Panc1 (cell line): ENCODE measurements at regions not wholly inside any gene's neighbourhood (a gene's known extent, or its start where the extent isn't known, plus 50 kb on each side); places are given as distances from the start of the nearest gene placed in this dataset.
A peak's percentile ranks its signal among the peaks of the same experiment; 100 is the strongest.

Experiments
- ATAC-seq: fragments of 200-7000 bp; cut with Tn5 transposase; 2 replicates; pipeline ENCODE4 v1.9.1; 2020; ENCODE audit warnings: mild to moderate bottlenecking, moderate library complexity
- BruUV-seq: library from RNA; stranded (reverse); fragments of 400-500 nt; replicated peaks from 2 replicates; lab custom pipeline; 2021; lab: Mats Ljungman, UMichigan
- CTCF ChIA-PET: fragments of 300-600 bp; sonication (Branson Sonifier 250); formaldehyde crosslinking; loops from one replicate; lab custom pipeline; 2022; ENCODE audit warnings: antibody characterized with exemption; lab: Charles Lee
- POLR2A ChIA-PET: fragments of 300-600 bp; sonication (Branson Sonifier 250); formaldehyde crosslinking; loops from one replicate; lab custom pipeline; 2022; ENCODE audit warnings: antibody characterized with exemption; lab: Charles Lee
- DNase-seq: peaks from one replicate; pipeline ENCODE4 v3.0.0-alpha.2; 2010; ENCODE audit warnings: low read depth, low spot score
- H3K27ac ChIP-seq: 2 replicates; pipeline ENCODE4 v1.5.1; 2011; ENCODE audit warnings: mild to moderate bottlenecking, low read length, inconsistent platforms
- H3K27me3 ChIP-seq: fragments of 200-500 bp; sonication (Bioruptor generic); 2 replicates; pipeline ENCODE4 v1.6.0; 2014; ENCODE audit warnings: low read length, inconsistent platforms; ENCODE audit not compliant: control insufficient read depth, insufficient read depth
- H3K36me3 ChIP-seq: fragments of 200-500 bp; sonication (Bioruptor generic); 2 replicates; pipeline ENCODE4 v1.5.1; 2014; ENCODE audit warnings: inconsistent platforms, mild to moderate bottlenecking, low read length, moderate library complexity; ENCODE audit not compliant: control insufficient read depth, insufficient read depth
- H3K4me1 ChIP-seq: 2 replicates; pipeline ENCODE4 v1.5.1; 2011; ENCODE audit warnings: inconsistent platforms, mild to moderate bottlenecking, low read length, moderate library complexity; ENCODE audit not compliant: control insufficient read depth, insufficient read depth
- H3K4me3 ChIP-seq, 2 experiments: 2 replicates each; pipeline ENCODE4 v1.5.1; 2011 to 2012; ENCODE audit warnings: low read depth in 2 of 2, low read length in 2 of 2, mild to moderate bottlenecking in 2 of 2, inconsistent platforms in 1 of 2, moderate library complexity in 1 of 2
- H3K9me3 ChIP-seq: fragments of 200-500 bp; sonication (Bioruptor generic); 2 replicates; pipeline ENCODE4 v1.5.1; 2014; ENCODE audit warnings: low read depth, mild to moderate bottlenecking, inconsistent platforms, low read length, moderate library complexity; ENCODE audit not compliant: control insufficient read depth, insufficient read depth
- POLR2AphosphoS5 ChIP-seq: IDR thresholded peaks from 2 replicates; pipeline ENCODE4 v1.6.1; 2012; ENCODE audit warnings: mild to moderate bottlenecking, low read depth, low read length, moderate library complexity
- TCF7L2 ChIP-seq: IDR thresholded peaks from 2 replicates; pipeline ENCODE4 v1.6.1; 2011; ENCODE audit warnings: mild to moderate bottlenecking, low read depth, low read length, inconsistent platforms
- in situ Hi-C: cut with HindIII; loops from 2 replicates; pipeline ENCODE4 v1.10.0; 2016; ENCODE audit warnings: low sequenced_read_pairs, low pct_unique_long_range_greater_than_20kb
- intact Hi-C: fragments of 100-400 bp; cut with micrococcal nuclease; formaldehyde crosslinking; loops from one replicate; pipeline ENCODE4 v1.10.0; 2022; ENCODE audit not compliant: unreplicated experiment
- TF ChIP-seq, protein P1 (sequence below): fragments of 450-650 bp; IDR thresholded peaks from 2 replicates; pipeline ENCODE4 v1.5.1; 2017; ENCODE audit warnings: mild to moderate bottlenecking
- TF ChIP-seq, protein P2 (sequence below), 2 experiments: IDR thresholded peaks; 2 replicates each; pipeline ENCODE4 v1.6.1; 2011 to 2012; ENCODE audit warnings: low read depth in 2 of 2, control low read depth in 1 of 2, low read length in 1 of 2, mild to moderate bottlenecking in 1 of 2, moderate library complexity in 1 of 2; ENCODE audit not compliant: insufficient read depth in 1 of 2

DNA sequence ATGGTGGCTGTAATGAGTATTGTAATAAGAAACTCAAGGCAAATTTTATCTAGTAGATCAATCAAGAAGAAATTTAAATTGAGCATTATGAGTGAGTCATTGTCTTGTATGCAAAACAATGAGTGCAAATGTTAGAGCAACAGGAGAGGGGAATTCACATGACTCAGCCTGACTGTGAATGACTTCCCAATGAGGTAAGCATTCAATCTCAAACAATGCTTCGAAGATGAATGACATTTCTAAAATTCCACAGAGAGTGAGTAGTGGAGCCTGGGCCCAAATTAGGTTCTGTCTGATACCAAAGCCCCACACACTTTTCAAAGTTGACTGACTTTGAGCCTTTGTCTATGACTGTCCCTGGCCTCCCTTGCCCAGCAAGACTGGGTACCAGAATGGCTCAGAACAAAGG lies 738.0 kb downstream of the PTPRU start:
- ChIA-PET CTCF (no interaction called here), POLR2A (no interaction called here)
- intact Hi-C loops: no loop called here
- Histone ChIP-seq H3K27me3 (no peaks in the 10 kb centered on the region), H3K9me3 (peaks cover 10% of the 10 kb centered on the region; the same call in 1 of the 2 replicates), H3K36me3 (no peaks in the 10 kb centered on the region), H3K4me1 (no peaks in the 10 kb centered on the region; the same call in 1 of the 2 replicates), H3K4me3 (no peak overlapping the region), H3K27ac (no peak overlapping the region)
- DNase-seq (peak; percentile 74), ATAC-seq (peak; percentile 96)
- BruUV-seq: no TSS peak
- TF ChIP-seq, protein P1, sequence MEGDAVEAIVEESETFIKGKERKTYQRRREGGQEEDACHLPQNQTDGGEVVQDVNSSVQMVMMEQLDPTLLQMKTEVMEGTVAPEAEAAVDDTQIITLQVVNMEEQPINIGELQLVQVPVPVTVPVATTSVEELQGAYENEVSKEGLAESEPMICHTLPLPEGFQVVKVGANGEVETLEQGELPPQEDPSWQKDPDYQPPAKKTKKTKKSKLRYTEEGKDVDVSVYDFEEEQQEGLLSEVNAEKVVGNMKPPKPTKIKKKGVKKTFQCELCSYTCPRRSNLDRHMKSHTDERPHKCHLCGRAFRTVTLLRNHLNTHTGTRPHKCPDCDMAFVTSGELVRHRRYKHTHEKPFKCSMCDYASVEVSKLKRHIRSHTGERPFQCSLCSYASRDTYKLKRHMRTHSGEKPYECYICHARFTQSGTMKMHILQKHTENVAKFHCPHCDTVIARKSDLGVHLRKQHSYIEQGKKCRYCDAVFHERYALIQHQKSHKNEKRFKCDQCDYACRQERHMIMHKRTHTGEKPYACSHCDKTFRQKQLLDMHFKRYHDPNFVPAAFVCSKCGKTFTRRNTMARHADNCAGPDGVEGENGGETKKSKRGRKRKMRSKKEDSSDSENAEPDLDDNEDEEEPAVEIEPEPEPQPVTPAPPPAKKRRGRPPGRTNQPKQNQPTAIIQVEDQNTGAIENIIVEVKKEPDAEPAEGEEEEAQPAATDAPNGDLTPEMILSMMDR: no peak
- TF ChIP-seq POLR2AphosphoS5 (peak; percentile 41; the same call in 1 of the 2 replicates), TCF7L2 (peak; percentile 44; the same call in 1 of the 2 replicates)
- TF ChIP-seq, protein P2, sequence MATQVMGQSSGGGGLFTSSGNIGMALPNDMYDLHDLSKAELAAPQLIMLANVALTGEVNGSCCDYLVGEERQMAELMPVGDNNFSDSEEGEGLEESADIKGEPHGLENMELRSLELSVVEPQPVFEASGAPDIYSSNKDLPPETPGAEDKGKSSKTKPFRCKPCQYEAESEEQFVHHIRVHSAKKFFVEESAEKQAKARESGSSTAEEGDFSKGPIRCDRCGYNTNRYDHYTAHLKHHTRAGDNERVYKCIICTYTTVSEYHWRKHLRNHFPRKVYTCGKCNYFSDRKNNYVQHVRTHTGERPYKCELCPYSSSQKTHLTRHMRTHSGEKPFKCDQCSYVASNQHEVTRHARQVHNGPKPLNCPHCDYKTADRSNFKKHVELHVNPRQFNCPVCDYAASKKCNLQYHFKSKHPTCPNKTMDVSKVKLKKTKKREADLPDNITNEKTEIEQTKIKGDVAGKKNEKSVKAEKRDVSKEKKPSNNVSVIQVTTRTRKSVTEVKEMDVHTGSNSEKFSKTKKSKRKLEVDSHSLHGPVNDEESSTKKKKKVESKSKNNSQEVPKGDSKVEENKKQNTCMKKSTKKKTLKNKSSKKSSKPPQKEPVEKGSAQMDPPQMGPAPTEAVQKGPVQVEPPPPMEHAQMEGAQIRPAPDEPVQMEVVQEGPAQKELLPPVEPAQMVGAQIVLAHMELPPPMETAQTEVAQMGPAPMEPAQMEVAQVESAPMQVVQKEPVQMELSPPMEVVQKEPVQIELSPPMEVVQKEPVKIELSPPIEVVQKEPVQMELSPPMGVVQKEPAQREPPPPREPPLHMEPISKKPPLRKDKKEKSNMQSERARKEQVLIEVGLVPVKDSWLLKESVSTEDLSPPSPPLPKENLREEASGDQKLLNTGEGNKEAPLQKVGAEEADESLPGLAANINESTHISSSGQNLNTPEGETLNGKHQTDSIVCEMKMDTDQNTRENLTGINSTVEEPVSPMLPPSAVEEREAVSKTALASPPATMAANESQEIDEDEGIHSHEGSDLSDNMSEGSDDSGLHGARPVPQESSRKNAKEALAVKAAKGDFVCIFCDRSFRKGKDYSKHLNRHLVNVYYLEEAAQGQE (IDR thresholded peaks at IDR 0.05; ENCODE audit: insufficient read depth in 1 of 2, low read depth in 2 of 2, low read length in 1 of 2): no peak
- in situ Hi-C loops: no loop called here

DNA sequence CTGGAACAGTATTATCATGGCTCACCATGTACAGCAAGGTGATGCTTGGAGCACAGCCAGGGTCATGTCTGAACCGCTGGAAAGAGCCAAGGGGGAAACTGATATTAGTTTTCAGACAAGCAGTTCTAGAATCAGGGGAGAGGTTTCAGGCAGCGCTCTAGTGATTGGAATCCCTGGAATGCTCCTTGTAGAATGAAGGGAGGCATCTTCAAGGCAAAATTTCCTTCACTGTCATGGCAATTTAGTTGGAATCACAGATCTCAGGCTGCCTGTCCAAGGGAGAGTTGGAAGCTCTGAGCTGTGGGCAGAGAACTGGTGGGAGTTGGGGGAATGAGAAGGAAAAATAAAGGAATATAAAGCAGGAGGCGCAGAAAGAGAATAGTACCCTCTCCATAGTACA lies 737.1 kb downstream of the PTPRU start:
- ATAC-seq: no peak
- ChIA-PET CTCF (no interaction called here), POLR2A (no interaction called here)
- BruUV-seq: no TSS peak
- TF ChIP-seq, protein P2 (IDR thresholded peaks at IDR 0.05; ENCODE audit: insufficient read depth in 1 of 2, low read depth in 2 of 2, low read length in 1 of 2): no peak
- intact Hi-C loops (no loop called here), in situ Hi-C loops (no loop called here)
- no peak overlapping the region for H3K4me3 ChIP-seq
- H3K36me3 ChIP-seq: no peaks in the 10 kb centered on the region
- no peak overlapping the region for H3K27ac ChIP-seq
- peaks cover 8% of the 10 kb centered on the region; the same call in 1 of the 2 replicates for H3K9me3 ChIP-seq
- no peaks in the 10 kb centered on the region; the same call in 1 of the 2 replicates for H3K4me1 ChIP-seq
- H3K27me3 ChIP-seq: no peaks in the 10 kb centered on the region
- no peak for DNase-seq
